ENCODE measurements at regions not wholly inside any gene's neighbourhood (a gene's known extent, or its start where the extent isn't known, plus 50 kb on each side); places are given as distances from the start of the nearest gene placed in this dataset.
A peak's percentile ranks its signal among the peaks of the same experiment; 100 is the strongest.

GRCh38 chr2:122528958-122529705, 773.7 kb downstream of the TSN start:
- Histone ChIP-seq H3K4me1 (ENCODE audit: low read depth) (peaks cover 4% of the 10 kb centered on the region), H3K4me3 (no peak overlapping the region), H3K27me3 (no peaks in the 10 kb centered on the region), H3K9me3 (ENCODE audit: low read depth) (no peaks in the 10 kb centered on the region), H3K36me3 (no peaks in the 10 kb centered on the region), H3K27ac (no peak overlapping the region)
- TF ChIP-seq CTCF (IDR thresholded peaks at IDR 0.05; ENCODE audit: low read depth, low read length): no peak
- no peak for DNase-seq (ENCODE audit: low read depth in 1 of 2, low spot score in 1 of 2)

- Histone ChIP-seq H3K4me3 (no peak overlapping the region), H3K27ac (no peak overlapping the region), H3K27me3 (no peaks in the 10 kb centered on the region), H3K9me3 (ENCODE audit: low read depth) (no peaks in the 10 kb centered on the region), H3K36me3 (no peaks in the 10 kb centered on the region), H3K4me1 (ENCODE audit: low read depth) (peaks cover 4% of the 10 kb centered on the region)
- DNase-seq (ENCODE audit: low read depth in 1 of 2, low spot score in 1 of 2): no peak
- no peak for TF ChIP-seq CTCF (IDR thresholded peaks at IDR 0.05; ENCODE audit: low read depth, low read length)
Measured at GRCh38 chr2:122530814-122531213, 775.4 kb downstream of the TSN start.

- TF ChIP-seq CTCF (IDR thresholded peaks at IDR 0.05; ENCODE audit: low read depth, low read length): peak; percentile 68
- DNase-seq (ENCODE audit: low read depth in 1 of 2, low spot score in 1 of 2): peak in 1 of 2 donors; percentile 51
- no peak overlapping the region for H3K27ac ChIP-seq
- no peaks in the 10 kb centered on the region for H3K27me3 ChIP-seq
- no peaks in the 10 kb centered on the region for H3K36me3 ChIP-seq
- peaks cover 4% of the 10 kb centered on the region for H3K4me1 ChIP-seq (ENCODE audit: low read depth)
- no peak overlapping the region for H3K4me3 ChIP-seq
- H3K9me3 ChIP-seq (ENCODE audit: low read depth): no peaks in the 10 kb centered on the region
Measured at GRCh38 chr2:122531290-122532071, 776.0 kb downstream of the TSN start.

- no peak overlapping the region for H3K27ac ChIP-seq
- no peak overlapping the region for H3K4me3 ChIP-seq
- H3K4me1 ChIP-seq (ENCODE audit: low read depth): peaks cover 4% of the 10 kb centered on the region
- TF ChIP-seq CTCF (IDR thresholded peaks at IDR 0.05; ENCODE audit: low read depth, low read length): no peak
- no peaks in the 10 kb centered on the region for H3K9me3 ChIP-seq (ENCODE audit: low read depth)
- DNase-seq (ENCODE audit: low read depth in 1 of 2, low spot score in 1 of 2): no peak
- H3K27me3 ChIP-seq: no peaks in the 10 kb centered on the region
- no peaks in the 10 kb centered on the region for H3K36me3 ChIP-seq
Measured at GRCh38 chr2:122532072-122532344, 776.6 kb downstream of the TSN start.

GRCh38 chr2:122532481-122532880, 777.0 kb downstream of the TSN start:
- TF ChIP-seq CTCF (IDR thresholded peaks at IDR 0.05; ENCODE audit: low read depth, low read length): no peak
- Histone ChIP-seq H3K4me1 (ENCODE audit: low read depth) (peaks cover 4% of the 10 kb centered on the region), H3K9me3 (ENCODE audit: low read depth) (no peaks in the 10 kb centered on the region), H3K36me3 (no peaks in the 10 kb centered on the region), H3K27ac (no peak overlapping the region), H3K27me3 (no peaks in the 10 kb centered on the region), H3K4me3 (no peak overlapping the region)
- no peak for DNase-seq (ENCODE audit: low read depth in 1 of 2, low spot score in 1 of 2)
